Mesothelial cell of epicardium (in vitro differentiated cells): ENCODE measurements at regions not wholly inside any gene's neighbourhood (a gene's known extent, or its start where the extent isn't known, plus 50 kb on each side); places are given as distances from the start of the nearest gene placed in this dataset.

Experiments
- DNase-seq, 2 experiments: peaks; one replicate each; pipeline ENCODE4 v3.0.0; 2021; ENCODE audit warnings: low spot score in 2 of 2; ENCODE audit not compliant: unreplicated experiment in 2 of 2
- H3K27ac Mint-ChIP-seq: 2 replicates; pipeline ENCODE4 v1.8.0; 2021; ENCODE audit warnings: mixed read lengths
- H3K27me3 Mint-ChIP-seq: 2 replicates; pipeline ENCODE4 v1.8.0; 2021; ENCODE audit warnings: low read depth, mixed read lengths
- H3K36me3 Mint-ChIP-seq: 2 replicates; pipeline ENCODE4 v1.8.0; 2021; ENCODE audit warnings: mixed read lengths
- H3K4me1 Mint-ChIP-seq: 2 replicates; pipeline ENCODE4 v1.8.0; 2021; ENCODE audit warnings: mixed read lengths
- H3K4me3 Mint-ChIP-seq: 2 replicates; pipeline ENCODE4 v1.8.0; 2021; ENCODE audit warnings: mild to moderate bottlenecking, moderate library complexity, mixed read lengths
- H3K9me3 Mint-ChIP-seq: 2 replicates; pipeline ENCODE4 v1.8.0; 2021; ENCODE audit warnings: mixed read lengths
- CTCF ChIP-seq: fragments of 200-600 bp; sonication (generic); IDR thresholded peaks from one replicate; pipeline ENCODE4 v1.5.0; 2021; ENCODE audit warnings: antibody characterized with exemption; ENCODE audit not compliant: unreplicated experiment

- H3K27me3 Mint-ChIP-seq = no peaks in the 10 kb centered on the region
- H3K36me3 Mint-ChIP-seq = no peaks in the 10 kb centered on the region
- no peak overlapping the region for H3K4me3 Mint-ChIP-seq
- no peak for TF ChIP-seq CTCF
- H3K9me3 Mint-ChIP-seq = no peaks in the 10 kb centered on the region
- H3K27ac Mint-ChIP-seq = no peak overlapping the region
- H3K4me1 Mint-ChIP-seq = no peaks in the 10 kb centered on the region
- no peak for DNase-seq
Measured at GRCh38 chr2:16241166-16242160, 301.1 kb downstream of the MYCN start.

- Mint-ChIP-seq H3K36me3 (no peaks in the 10 kb centered on the region), H3K27me3 (no peaks in the 10 kb centered on the region), H3K9me3 (no peaks in the 10 kb centered on the region), H3K4me3 (no peak overlapping the region), H3K27ac (no peak overlapping the region), H3K4me1 (peaks cover 5% of the 10 kb centered on the region)
- no peak for TF ChIP-seq CTCF
- no peak for DNase-seq
Measured at GRCh38 chr2:16240402-16240801, 300.1 kb downstream of the MYCN start.

GRCh38 chr2:16239296-16239850, 299.0 kb downstream of the MYCN start:
- Mint-ChIP-seq H3K4me3 (no peak overlapping the region), H3K27me3 (no peaks in the 10 kb centered on the region), H3K27ac (no peak overlapping the region), H3K4me1 (peaks cover 8% of the 10 kb centered on the region), H3K36me3 (no peaks in the 10 kb centered on the region), H3K9me3 (no peaks in the 10 kb centered on the region)
- DNase-seq = no peak
- TF ChIP-seq CTCF = no peak

- no peak for TF ChIP-seq CTCF
- no peak overlapping the region for H3K27ac Mint-ChIP-seq
- H3K4me1 Mint-ChIP-seq = peaks cover 8% of the 10 kb centered on the region
- no peaks in the 10 kb centered on the region for H3K9me3 Mint-ChIP-seq
- no peak overlapping the region for H3K4me3 Mint-ChIP-seq
- H3K36me3 Mint-ChIP-seq = no peaks in the 10 kb centered on the region
- H3K27me3 Mint-ChIP-seq = no peaks in the 10 kb centered on the region
- no peak for DNase-seq
Measured at GRCh38 chr2:16238786-16239185, 298.4 kb downstream of the MYCN start.

GRCh38 chr2:16238001-16238761, 297.8 kb downstream of the MYCN start:
- no peak overlapping the region for H3K4me3 Mint-ChIP-seq
- no peak for TF ChIP-seq CTCF
- H3K36me3 Mint-ChIP-seq = no peaks in the 10 kb centered on the region
- H3K27ac Mint-ChIP-seq = no peak overlapping the region
- peaks cover 8% of the 10 kb centered on the region for H3K4me1 Mint-ChIP-seq
- no peak for DNase-seq
- no peaks in the 10 kb centered on the region for H3K9me3 Mint-ChIP-seq
- H3K27me3 Mint-ChIP-seq = no peaks in the 10 kb centered on the region
